ENCODE measurements at regions not wholly inside any gene's neighbourhood (a gene's known extent, or its start where the extent isn't known, plus 50 kb on each side); places are given as distances from the start of the nearest gene placed in this dataset.
"Not testable (repeated sequence)": the region's sequence is repeated elsewhere in the genome, so short reads cannot be mapped to it uniquely, and the experiment has no call there.

- no peak for DNase-seq
These were observed 101.8 kb downstream of the ESM1 start for GRCh38 chr5:54883374-54884194.

- DNase-seq, result no peak
These were observed 102.6 kb downstream of the ESM1 start for GRCh38 chr5:54882841-54883240.

- no peak for DNase-seq
These were observed 103.3 kb downstream of the ESM1 start for GRCh38 chr5:54882101-54882500.

- DNase-seq, result no peak
These were observed 103.9 kb downstream of the ESM1 start for GRCh38 chr5:54881286-54882005.

- no peak for DNase-seq
These were observed 108.4 kb downstream of the ESM1 start for GRCh38 chr5:54876976-54877375.

- no peak for DNase-seq
These were observed 108.8 kb downstream of the ESM1 start for GRCh38 chr5:54876556-54876955.

GRCh38 chr5:54874337-54875021 is 110.9 kb downstream of the ESM1 start:
- no peak for DNase-seq

GRCh38 chr5:54873691-54874090 is 111.7 kb downstream of the ESM1 start:
- no peak for DNase-seq

GRCh38 chr5:54872810-54873209 is 112.6 kb downstream of the ESM1 start:
- no peak for DNase-seq

GRCh38 chr5:54870271-54870670 is 115.1 kb downstream of the ESM1 start:
- no peak for DNase-seq

GRCh38 chr5:54869691-54870090 is 115.7 kb downstream of the ESM1 start:
- no peak for DNase-seq

GRCh38 chr5:54868511-54869483 is 116.6 kb downstream of the ESM1 start:
- DNase-seq, result no peak

- DNase-seq, result no peak
These were observed 118.0 kb downstream of the ESM1 start for GRCh38 chr5:54867310-54867944.

- DNase-seq, result not testable (repeated sequence)
These were observed 120.4 kb downstream of the ESM1 start for GRCh38 chr5:54864911-54865515.

GRCh38 chr5:54862036-54862435 is 123.4 kb downstream of the ESM1 start:
- no peak for DNase-seq

- no peak for DNase-seq
These were observed 124.0 kb downstream of the ESM1 start for GRCh38 chr5:54861212-54861894.

GRCh38 chr5:54860321-54860720 is 125.1 kb downstream of the ESM1 start:
- no peak for DNase-seq

GRCh38 chr5:54859316-54859715 is 126.1 kb downstream of the ESM1 start:
- DNase-seq, result no peak

GRCh38 chr5:54854883-54855581 is 130.4 kb downstream of the ESM1 start:
- no peak for DNase-seq

GRCh38 chr5:54852007-54852406 is 133.4 kb downstream of the ESM1 start:
- DNase-seq, result no peak
